Neural progenitor cell (in vitro differentiated cells): ENCODE measurements at regions not wholly inside any gene's neighbourhood (a gene's known extent, or its start where the extent isn't known, plus 50 kb on each side); places are given as distances from the start of the nearest gene placed in this dataset.

Source experiments
- DNase-seq: peaks from one replicate; pipeline ENCODE4 v3.0.0-alpha.2; 2016; ENCODE audit warnings: low spot score
- H2AFZ ChIP-seq: fragments of 200-600 bp; sonication (generic); replicated peaks from 2 replicates; pipeline ENCODE4 v1.6.1; 2016; ENCODE audit warnings: antibody characterized with exemption
- H3F3A ChIP-seq: fragments of 200-600 bp; sonication (generic); 2 replicates; pipeline ENCODE4 v1.6.1; 2016; ENCODE audit warnings: antibody characterized with exemption, low read depth
- H3K27ac ChIP-seq: fragments of 200-600 bp; sonication (generic); 2 replicates; pipeline ENCODE4 v1.5.1; 2016; ENCODE audit warnings: mild to moderate bottlenecking
- H3K27me3 ChIP-seq: fragments of 200-600 bp; sonication (generic); 2 replicates; pipeline ENCODE4 v1.6.1; 2016; ENCODE audit warnings: mild to moderate bottlenecking, moderate library complexity
- H3K36me3 ChIP-seq: fragments of 200-600 bp; sonication (generic); 2 replicates; pipeline ENCODE4 v1.5.1; 2016
- H3K4me1 ChIP-seq: fragments of 200-600 bp; sonication (generic); 2 replicates; pipeline ENCODE4 v1.6.1; 2016; ENCODE audit warnings: mixed run types
- H3K4me2 ChIP-seq: fragments of 200-600 bp; sonication (generic); 2 replicates; pipeline ENCODE4 v1.6.1; 2016
- H3K4me3 ChIP-seq: fragments of 200-600 bp; sonication (generic); 2 replicates; pipeline ENCODE4 v1.5.1; 2016
- H3K79me2 ChIP-seq: fragments of 200-600 bp; sonication (generic); 2 replicates; pipeline ENCODE4 v1.6.1; 2016; ENCODE audit warnings: low read depth
- H3K9ac ChIP-seq: fragments of 200-600 bp; sonication (generic); 2 replicates; pipeline ENCODE4 v1.6.1; 2016
- H3K9me3 ChIP-seq: fragments of 200-600 bp; sonication (generic); 2 replicates; pipeline ENCODE4 v1.5.1; 2016; ENCODE audit warnings: low read depth
- H4K20me1 ChIP-seq: fragments of 200-600 bp; sonication (generic); 2 replicates; pipeline ENCODE4 v1.6.1; 2016; ENCODE audit warnings: low read depth
- H3K27ac Mint-ChIP-seq: 3 replicates; pipeline ENCODE4 v1.8.0; 2021; ENCODE audit warnings: mixed read lengths
- H3K27me3 Mint-ChIP-seq: 2 replicates; pipeline ENCODE4 v1.8.0; 2022; ENCODE audit warnings: low read depth, mild to moderate bottlenecking, inconsistent platforms, moderate library complexity, mixed read lengths; ENCODE audit not compliant: insufficient read depth
- H3K36me3 Mint-ChIP-seq: 3 replicates; pipeline ENCODE4 v1.8.0; 2021; ENCODE audit warnings: mixed read lengths
- H3K4me1 Mint-ChIP-seq: 3 replicates; pipeline ENCODE4 v1.8.0; 2021; ENCODE audit warnings: mixed read lengths
- H3K4me3 Mint-ChIP-seq: 3 replicates; pipeline ENCODE4 v1.8.0; 2021; ENCODE audit warnings: mild to moderate bottlenecking, moderate library complexity, mixed read lengths
- H3K9me3 Mint-ChIP-seq: 3 replicates; pipeline ENCODE4 v1.8.0; 2020; ENCODE audit warnings: mixed read lengths
- EZH2 ChIP-seq: fragments of 200-600 bp; sonication (generic); IDR thresholded peaks from 2 replicates; pipeline ENCODE4 v1.6.1; 2017; ENCODE audit warnings: antibody characterized with exemption, mild to moderate bottlenecking, moderate library complexity
- EZH2phosphoT487 ChIP-seq: fragments of 200-600 bp; sonication (generic); IDR thresholded peaks from 2 replicates; pipeline ENCODE4 v1.6.1; 2017; ENCODE audit warnings: antibody characterized with exemption
- TF ChIP-seq, protein P1 (sequence below): fragments of 200-600 bp; sonication (generic); IDR thresholded peaks from 2 replicates; pipeline ENCODE4 v1.5.1; 2017; ENCODE audit warnings: antibody characterized with exemption, mild to moderate bottlenecking

DNA sequence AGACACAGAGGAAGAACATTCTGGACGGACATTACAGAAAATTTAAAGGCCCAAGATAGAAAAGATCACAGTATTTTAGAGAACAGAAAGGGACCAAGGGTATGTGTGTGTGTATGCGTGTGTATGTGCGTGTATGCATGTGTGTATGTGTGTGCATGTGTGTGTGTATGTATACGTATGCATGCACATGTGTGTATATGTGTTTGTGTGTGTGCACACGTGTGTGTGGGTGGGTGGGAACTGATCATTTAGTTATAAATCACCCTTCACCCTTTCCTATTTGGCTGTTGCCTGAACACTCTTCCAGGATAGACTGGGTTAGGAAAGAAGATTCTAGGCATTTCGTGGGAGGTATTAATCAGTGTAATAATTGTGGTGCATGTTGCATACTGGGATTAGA, 634.4 kb downstream of the DHX35 start:
- Mint-ChIP-seq H3K4me1 (no peaks in the 10 kb centered on the region), H3K9me3 (no peaks in the 10 kb centered on the region), H3K36me3 (no peaks in the 10 kb centered on the region), H3K4me3 (no peak overlapping the region), H3K27ac (no peak overlapping the region), H3K27me3 (no peaks in the 10 kb centered on the region)
- TF ChIP-seq, protein P1, sequence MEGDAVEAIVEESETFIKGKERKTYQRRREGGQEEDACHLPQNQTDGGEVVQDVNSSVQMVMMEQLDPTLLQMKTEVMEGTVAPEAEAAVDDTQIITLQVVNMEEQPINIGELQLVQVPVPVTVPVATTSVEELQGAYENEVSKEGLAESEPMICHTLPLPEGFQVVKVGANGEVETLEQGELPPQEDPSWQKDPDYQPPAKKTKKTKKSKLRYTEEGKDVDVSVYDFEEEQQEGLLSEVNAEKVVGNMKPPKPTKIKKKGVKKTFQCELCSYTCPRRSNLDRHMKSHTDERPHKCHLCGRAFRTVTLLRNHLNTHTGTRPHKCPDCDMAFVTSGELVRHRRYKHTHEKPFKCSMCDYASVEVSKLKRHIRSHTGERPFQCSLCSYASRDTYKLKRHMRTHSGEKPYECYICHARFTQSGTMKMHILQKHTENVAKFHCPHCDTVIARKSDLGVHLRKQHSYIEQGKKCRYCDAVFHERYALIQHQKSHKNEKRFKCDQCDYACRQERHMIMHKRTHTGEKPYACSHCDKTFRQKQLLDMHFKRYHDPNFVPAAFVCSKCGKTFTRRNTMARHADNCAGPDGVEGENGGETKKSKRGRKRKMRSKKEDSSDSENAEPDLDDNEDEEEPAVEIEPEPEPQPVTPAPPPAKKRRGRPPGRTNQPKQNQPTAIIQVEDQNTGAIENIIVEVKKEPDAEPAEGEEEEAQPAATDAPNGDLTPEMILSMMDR: no peak
- TF ChIP-seq EZH2phosphoT487 (no peak), EZH2 (no peak)
- Histone ChIP-seq H3K79me2 (no peaks in the 10 kb centered on the region), H2AFZ (no peak overlapping the region), H3K27me3 (no peaks in the 10 kb centered on the region), H3K4me2 (no peak overlapping the region), H3K36me3 (no peaks in the 10 kb centered on the region), H3K27ac (no peak overlapping the region), H4K20me1 (no peaks in the 10 kb centered on the region), H3F3A (no peaks in the 10 kb centered on the region), H3K4me1 (no peaks in the 10 kb centered on the region), H3K9me3 (no peaks in the 10 kb centered on the region), H3K4me3 (no peak overlapping the region), H3K9ac (no peak overlapping the region)
- DNase-seq: no peak

DNA sequence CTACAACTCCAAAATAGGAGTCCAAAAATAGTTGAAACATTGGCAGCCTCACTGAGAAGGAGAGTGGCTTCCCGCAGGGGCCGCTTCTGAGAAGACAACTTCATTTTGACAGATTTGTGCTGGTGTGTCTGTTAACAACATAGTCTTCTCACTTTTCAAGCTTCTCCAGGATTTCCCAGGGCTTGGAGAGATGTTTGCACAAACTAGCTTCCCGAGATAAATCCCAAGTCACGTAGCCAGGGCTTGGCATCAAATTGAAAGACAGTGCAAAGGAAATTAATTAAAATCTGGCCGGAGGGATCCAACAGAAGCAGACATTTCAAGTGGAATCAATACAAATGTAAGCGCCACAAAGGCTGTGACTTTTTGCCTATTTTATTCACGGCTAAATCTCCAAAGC, 630.2 kb downstream of the DHX35 start:
- no peak overlapping the region for H3K27ac ChIP-seq
- Mint-ChIP-seq H3K27me3 (no peaks in the 10 kb centered on the region), H3K27ac (no peak overlapping the region), H3K4me1 (no peaks in the 10 kb centered on the region), H3K9me3 (no peaks in the 10 kb centered on the region), H3K36me3 (no peaks in the 10 kb centered on the region), H3K4me3 (no peak overlapping the region)
- no peaks in the 10 kb centered on the region for H3K4me1 ChIP-seq
- H3K27me3 ChIP-seq: no peaks in the 10 kb centered on the region
- no peaks in the 10 kb centered on the region for H3K9me3 ChIP-seq
- H3K4me3 ChIP-seq: no peak overlapping the region
- no peak overlapping the region for H3K4me2 ChIP-seq
- no peaks in the 10 kb centered on the region for H3K79me2 ChIP-seq
- no peak overlapping the region for H3K9ac ChIP-seq
- no peaks in the 10 kb centered on the region for H4K20me1 ChIP-seq
- TF ChIP-seq EZH2 (no peak), EZH2phosphoT487 (no peak)
- TF ChIP-seq, protein P1: no peak
- H3K36me3 ChIP-seq: no peaks in the 10 kb centered on the region
- H2AFZ ChIP-seq: no peak overlapping the region
- no peak for DNase-seq
- H3F3A ChIP-seq: no peaks in the 10 kb centered on the region

DNA sequence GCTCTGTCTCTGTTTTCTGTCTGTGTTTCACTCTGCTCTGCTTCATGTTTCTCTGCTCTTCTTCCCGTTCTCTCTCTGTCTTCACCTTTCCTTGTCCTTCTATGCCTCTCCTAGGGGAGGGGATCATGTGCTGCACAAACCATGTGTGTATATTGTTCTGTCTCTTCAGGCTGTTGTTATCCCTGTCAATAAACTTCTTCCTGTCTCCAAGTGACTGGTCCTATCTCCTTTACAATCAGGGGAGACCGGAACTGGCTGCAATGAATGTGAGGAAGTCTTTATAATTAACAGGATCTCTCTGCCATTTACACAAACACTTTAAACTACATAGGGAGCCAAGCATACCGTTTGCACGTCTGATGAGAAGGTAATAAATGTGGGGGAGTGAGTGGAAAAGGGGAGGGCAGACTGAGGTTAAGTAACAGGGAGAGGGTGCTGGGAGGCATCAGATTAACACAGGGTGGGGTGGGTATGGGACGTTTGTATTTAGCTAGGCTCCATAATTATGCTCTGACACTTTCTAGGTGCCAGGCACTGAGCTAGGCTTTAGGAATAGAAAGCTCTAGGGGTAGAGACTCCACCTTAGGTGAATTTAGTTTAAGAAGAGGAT, 626.1 kb downstream of the DHX35 start:
- no peak for TF ChIP-seq EZH2
- TF ChIP-seq, protein P1: no peak
- TF ChIP-seq EZH2phosphoT487: no peak
- Histone ChIP-seq H3K4me2 (no peak overlapping the region), H3F3A (no peaks in the 10 kb centered on the region), H3K4me3 (no peak overlapping the region), H3K79me2 (no peaks in the 10 kb centered on the region), H3K9me3 (no peaks in the 10 kb centered on the region), H4K20me1 (no peaks in the 10 kb centered on the region), H2AFZ (no peak overlapping the region), H3K36me3 (no peaks in the 10 kb centered on the region), H3K4me1 (no peaks in the 10 kb centered on the region), H3K9ac (no peak overlapping the region), H3K27me3 (no peaks in the 10 kb centered on the region), H3K27ac (no peak overlapping the region)
- DNase-seq: no peak
- H3K4me3 Mint-ChIP-seq: no peak overlapping the region
- no peaks in the 10 kb centered on the region for H3K4me1 Mint-ChIP-seq
- no peak overlapping the region for H3K27ac Mint-ChIP-seq
- peaks cover 7% of the 10 kb centered on the region for H3K9me3 Mint-ChIP-seq
- H3K27me3 Mint-ChIP-seq: no peaks in the 10 kb centered on the region
- no peaks in the 10 kb centered on the region for H3K36me3 Mint-ChIP-seq
